SK-N-MC (cell line): ENCODE measurements at regions not wholly inside any gene's neighbourhood (a gene's known extent, or its start where the extent isn't known, plus 50 kb on each side); places are given as distances from the start of the nearest gene placed in this dataset.

ENCODE experiments used
- EZH2 ChIP-seq: fragments of 200-600 bp; sonication (generic); IDR thresholded peaks from one replicate; pipeline ENCODE4 v1.6.1; 2017; ENCODE audit warnings: antibody characterized with exemption
- POLR2AphosphoS5 ChIP-seq: IDR thresholded peaks from 2 replicates; pipeline ENCODE4 v1.6.1; 2012; ENCODE audit warnings: mild to moderate bottlenecking, low read depth, low read length, borderline replicate concordance

DNA sequence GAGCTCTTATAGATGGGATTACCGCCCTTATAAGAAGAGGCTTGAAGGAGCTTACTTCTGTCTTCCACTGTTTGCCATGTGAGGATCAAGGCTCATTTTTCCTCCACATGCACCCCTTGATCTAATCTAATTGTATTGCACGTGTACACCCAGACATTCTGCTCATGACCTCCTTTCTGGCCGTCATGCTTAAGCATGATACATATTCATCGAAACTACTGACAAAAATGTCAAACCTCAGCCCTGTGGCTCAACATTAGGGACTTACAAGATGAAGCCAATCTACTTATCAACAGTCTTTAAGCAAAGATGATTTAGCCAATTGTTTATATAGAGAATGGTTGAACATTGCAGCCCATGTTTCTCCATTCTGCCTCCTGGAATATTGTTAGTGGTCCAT, 127.6 kb downstream of the XCL2 start:
- TF ChIP-seq POLR2AphosphoS5 (no peak), EZH2 (no peak)
